Stomach (tissue), 8 donors: ENCODE measurements at regions not wholly inside any gene's neighbourhood (a gene's known extent, or its start where the extent isn't known, plus 50 kb on each side); places are given as distances from the start of the nearest gene placed in this dataset.

Experiments
- DNase-seq, 2 donors: peaks; one replicate each; pipeline versions ENCODE4 v3.0.0 to v3.0.0-alpha.2; 2013 to 2019
- H3K27ac ChIP-seq, 5 donors: fragments of 200-600 bp in 4 of 5; sonication (generic) in 4 of 5; one replicate each; pipeline ENCODE4 v1.5.1; 2013 to 2019; ENCODE audit warnings: mild to moderate bottlenecking in 1 of 5, moderate library complexity in 1 of 5
- H3K27me3 ChIP-seq, 3 donors: fragments of 200-600 bp; sonication (generic); one replicate each; pipeline ENCODE4 v1.5.1; 2017 to 2019; ENCODE audit warnings: mixed run types in 1 of 3
- H3K36me3 ChIP-seq, 4 donors: fragments of 200-600 bp; sonication (generic); 1 replicate in 3 of 4; 2 replicates in 1 of 4; pipeline ENCODE4 v1.5.1; 2016 to 2019
- H3K4me1 ChIP-seq, 4 donors: fragments of 200-600 bp; sonication (generic); one replicate each; pipeline ENCODE4 v1.5.1; 2016 to 2019
- H3K4me3 ChIP-seq, 4 donors: fragments of 200-600 bp; sonication (generic) in 3 of 4; one replicate each; pipeline ENCODE4 v1.5.1; 2016 to 2019; ENCODE audit warnings: mild to moderate bottlenecking in 1 of 4
- H3K9me3 ChIP-seq, 4 donors: fragments of 200-600 bp; sonication (generic); one replicate each; pipeline ENCODE4 v1.5.1; 2016 to 2019
- EP300 ChIP-seq: sonication (generic); formaldehyde crosslinking; IDR thresholded peaks from one replicate; pipeline ENCODE4 v1.6.1; 2017; ENCODE audit warnings: antibody characterized with exemption
- POLR2A ChIP-seq, 4 donors: fragments of 450-650 bp; IDR thresholded peaks; one replicate each; pipeline ENCODE4 v1.6.1; 2016; ENCODE audit warnings: antibody characterized with exemption in 4 of 4, control low read depth in 2 of 4, mild to moderate bottlenecking in 1 of 4, moderate library complexity in 1 of 4
- POLR2AphosphoS5 ChIP-seq, 3 donors: sonication (generic); formaldehyde crosslinking; IDR thresholded peaks; one replicate each; pipeline ENCODE4 v1.6.1; 2016; ENCODE audit warnings: antibody characterized with exemption in 3 of 3
- WGBS, 5 donors: extraction: QIAGEN DNeasy Blood & Tissue Kit in 3 of 5; methylation state at CpG; one replicate each; pipeline versions ENCODE4 v1.1.5 to v1.1.7; 2013 to 2018; 5-methylcytosine and 5-hydroxymethylcytosine counted together
- intact Hi-C: fragments of 100-400 bp; cut with DNase I; formaldehyde crosslinking; loops from one replicate; pipeline ENCODE4 v1.15.1; 2023; ENCODE audit warnings: low total_unique reads
- TF ChIP-seq, protein P1 (sequence below), 7 experiments: fragments of 450-650 bp in 4 of 7; fragments of 200-600 bp in 3 of 7; sonication (generic) in 3 of 7; IDR thresholded peaks; one replicate each; pipeline ENCODE4 v1.5.1; 2016 to 2019; ENCODE audit warnings: antibody characterized with exemption in 7 of 7, control low read depth in 2 of 7, mild to moderate bottlenecking in 1 of 7
- donor health status: healthy with polysubstance abuse.
- donor health status: Bipolar disorder and iron deficiency.
- donor health status: healthy.

DNA sequence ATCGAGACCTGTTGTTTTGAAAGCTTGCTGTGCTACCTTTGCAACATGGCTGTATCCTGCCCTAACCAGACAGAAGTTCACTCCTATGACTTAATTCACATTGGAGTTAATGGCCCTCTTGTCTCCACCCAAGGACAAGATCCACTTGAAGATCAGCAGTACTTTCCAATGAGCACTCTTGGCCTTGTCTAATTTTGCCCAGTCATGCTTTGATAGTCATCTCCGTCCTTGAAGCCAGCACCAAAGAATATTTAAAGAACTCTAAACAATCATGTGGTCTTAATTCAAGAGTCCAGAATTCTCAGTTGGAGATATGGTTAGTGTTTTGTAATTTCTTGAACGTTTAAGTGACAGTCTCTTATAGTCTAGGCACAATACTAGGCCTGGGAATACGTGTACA, 775.6 kb upstream of the EEF2KMT start:
- WGBS, 5 donors = 55 to 72% (median 61%) methylated on average over 4 of the region's 4 CpGs

DNA sequence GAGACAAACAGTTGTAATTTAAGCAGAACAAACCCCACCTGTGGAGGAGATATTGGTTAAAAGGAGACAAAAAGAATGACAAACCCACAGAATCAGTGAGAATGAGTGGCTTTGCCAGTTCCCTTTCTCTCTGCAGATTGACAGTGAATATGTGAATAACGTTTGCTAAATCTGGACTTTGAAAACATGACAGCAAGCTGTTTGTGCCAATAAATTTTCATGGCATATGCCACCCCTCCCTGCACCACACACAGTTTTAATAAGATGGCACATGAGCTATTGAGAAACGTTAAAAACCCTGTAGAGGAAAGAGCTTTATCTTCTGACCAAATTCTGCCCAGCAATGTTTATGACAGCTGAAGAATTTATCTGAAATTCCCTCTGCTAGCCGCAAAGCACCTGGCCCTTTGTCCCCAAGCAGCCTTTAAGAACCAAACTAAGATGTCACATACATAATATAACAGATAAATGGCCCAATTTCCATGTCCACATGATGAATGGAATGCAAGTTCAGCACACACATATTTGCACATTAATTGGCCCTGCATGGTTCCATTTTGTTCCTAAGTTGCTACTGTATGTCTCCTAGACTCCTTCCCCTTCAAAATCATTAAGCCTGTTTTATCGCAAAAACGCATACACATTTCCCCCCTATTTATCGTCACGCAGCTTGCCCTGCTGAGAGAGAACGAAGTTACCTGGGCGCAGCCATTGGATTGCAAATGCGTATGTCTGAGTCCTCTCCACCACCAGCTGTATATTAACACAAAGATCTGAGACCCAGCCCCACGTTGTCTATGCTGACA, 773.5 kb upstream of the EEF2KMT start:
- TF ChIP-seq POLR2AphosphoS5 (IDR thresholded peaks at IDR 0.05) (no peak), EP300 (no peak), POLR2A (IDR thresholded peaks at IDR 0.05) (no peak)
- TF ChIP-seq, protein P1, sequence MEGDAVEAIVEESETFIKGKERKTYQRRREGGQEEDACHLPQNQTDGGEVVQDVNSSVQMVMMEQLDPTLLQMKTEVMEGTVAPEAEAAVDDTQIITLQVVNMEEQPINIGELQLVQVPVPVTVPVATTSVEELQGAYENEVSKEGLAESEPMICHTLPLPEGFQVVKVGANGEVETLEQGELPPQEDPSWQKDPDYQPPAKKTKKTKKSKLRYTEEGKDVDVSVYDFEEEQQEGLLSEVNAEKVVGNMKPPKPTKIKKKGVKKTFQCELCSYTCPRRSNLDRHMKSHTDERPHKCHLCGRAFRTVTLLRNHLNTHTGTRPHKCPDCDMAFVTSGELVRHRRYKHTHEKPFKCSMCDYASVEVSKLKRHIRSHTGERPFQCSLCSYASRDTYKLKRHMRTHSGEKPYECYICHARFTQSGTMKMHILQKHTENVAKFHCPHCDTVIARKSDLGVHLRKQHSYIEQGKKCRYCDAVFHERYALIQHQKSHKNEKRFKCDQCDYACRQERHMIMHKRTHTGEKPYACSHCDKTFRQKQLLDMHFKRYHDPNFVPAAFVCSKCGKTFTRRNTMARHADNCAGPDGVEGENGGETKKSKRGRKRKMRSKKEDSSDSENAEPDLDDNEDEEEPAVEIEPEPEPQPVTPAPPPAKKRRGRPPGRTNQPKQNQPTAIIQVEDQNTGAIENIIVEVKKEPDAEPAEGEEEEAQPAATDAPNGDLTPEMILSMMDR (IDR thresholded peaks at IDR 0.05) = no peak
- no peak for DNase-seq

More for the DNA sequence above, 775.6 kb upstream of the EEF2KMT start:
- Histone ChIP-seq H3K36me3 (no peaks in the 10 kb centered on the region), H3K4me3 (no peak overlapping the region), H3K27ac (no peak overlapping the region), H3K4me1 (no peaks in the 10 kb centered on the region), H3K27me3 (no peaks in the 10 kb centered on the region), H3K9me3 (peaks cover 0 to under 1% (median 0%) of the 10 kb centered on the region in 4 donors)
- intact Hi-C loops = no loop called here
- no peak for DNase-seq
- TF ChIP-seq POLR2AphosphoS5 (IDR thresholded peaks at IDR 0.05) = no peak
- TF ChIP-seq POLR2A (IDR thresholded peaks at IDR 0.05) = no peak
- TF ChIP-seq, protein P1 (IDR thresholded peaks at IDR 0.05) = no peak
- TF ChIP-seq EP300 = no peak

DNA sequence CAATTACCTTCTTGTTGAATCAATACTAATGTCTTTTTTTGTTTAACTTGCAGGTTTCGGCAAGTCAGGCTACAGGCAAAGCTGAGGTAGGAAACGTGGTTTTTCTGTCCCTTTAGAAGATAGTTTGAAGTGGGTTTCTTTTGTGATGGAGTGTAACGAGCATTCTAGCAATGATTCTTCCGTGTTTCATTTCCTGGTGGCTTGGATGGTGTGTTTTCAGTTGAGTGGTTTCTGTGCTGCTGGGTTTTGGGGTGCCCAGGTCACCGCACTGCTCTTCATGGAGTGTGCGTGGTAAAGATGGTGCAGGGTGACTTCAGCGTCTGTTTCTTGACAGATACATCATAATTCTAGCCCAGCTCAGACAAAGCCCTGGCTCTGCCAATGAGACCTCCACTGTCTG, 769.7 kb upstream of the EEF2KMT start:
- no peaks in the 10 kb centered on the region for H3K27me3 ChIP-seq
- intact Hi-C loops = no loop called here
- 67 to 76% (median 68%) methylated on average over 7 of the region's 7 CpGs for WGBS, 5 donors
- H3K9me3 ChIP-seq = peaks cover 0 to 13% (median 2%) of the 10 kb centered on the region in 4 donors
- H3K4me3 ChIP-seq = no peak overlapping the region
- no peaks in the 10 kb centered on the region for H3K4me1 ChIP-seq
- no peak overlapping the region for H3K27ac ChIP-seq
- TF ChIP-seq EP300 = no peak
- TF ChIP-seq POLR2AphosphoS5 (IDR thresholded peaks at IDR 0.05) = no peak
- TF ChIP-seq, protein P1 (IDR thresholded peaks at IDR 0.05) = no peak
- no peak for TF ChIP-seq POLR2A (IDR thresholded peaks at IDR 0.05)
- DNase-seq = no peak
- no peaks in the 10 kb centered on the region for H3K36me3 ChIP-seq

More for the DNA sequence above, 773.5 kb upstream of the EEF2KMT start:
- Histone ChIP-seq H3K36me3 (no peaks in the 10 kb centered on the region), H3K27ac (no peak overlapping the region), H3K9me3 (peaks cover 0 to 4% (median under 1%) of the 10 kb centered on the region in 4 donors), H3K4me1 (no peaks in the 10 kb centered on the region), H3K4me3 (no peak overlapping the region), H3K27me3 (no peaks in the 10 kb centered on the region)
- intact Hi-C loops = no loop called here
- WGBS, 5 donors = 18 to 22% (median 20%) methylated on average over 11 of the region's 11 CpGs

DNA sequence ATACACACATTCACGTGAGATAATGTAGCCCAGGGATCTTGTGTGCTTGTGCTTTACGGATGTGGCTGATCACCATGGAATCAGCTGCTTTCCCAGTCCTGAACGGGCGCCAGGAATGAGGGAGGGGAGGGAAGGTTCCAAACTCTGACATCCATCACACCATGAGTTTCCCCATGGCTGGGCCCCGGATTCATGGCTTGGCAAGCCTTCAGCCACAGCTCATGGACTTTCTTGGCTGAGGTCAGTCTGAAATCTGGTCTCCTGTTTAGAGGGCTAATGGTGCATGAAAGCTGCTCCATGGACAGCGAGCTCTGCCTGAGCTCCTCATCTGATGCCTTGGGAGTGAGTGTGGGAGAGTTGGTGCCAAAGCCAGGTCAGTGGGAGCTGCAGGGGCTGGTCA, 767.6 kb upstream of the EEF2KMT start:
- WGBS, 5 donors = 46 to 73% (median 64%) methylated on average over 5 to 6 of the region's 6 CpGs
- no peaks in the 10 kb centered on the region for H3K36me3 ChIP-seq
- H3K27me3 ChIP-seq = no peaks in the 10 kb centered on the region
- TF ChIP-seq EP300 (no peak), POLR2AphosphoS5 (IDR thresholded peaks at IDR 0.05) (no peak), POLR2A (IDR thresholded peaks at IDR 0.05) (no peak)
- TF ChIP-seq, protein P1 (IDR thresholded peaks at IDR 0.05) = no peak
- no peak overlapping the region for H3K27ac ChIP-seq
- H3K9me3 ChIP-seq = peaks cover 0 to 13% (median 2%) of the 10 kb centered on the region in 4 donors
- peak in 1 of 2 donors; percentile 38 for DNase-seq
- H3K4me3 ChIP-seq = no peak overlapping the region
- intact Hi-C loops = no loop called here
- no peaks in the 10 kb centered on the region for H3K4me1 ChIP-seq
